OCI-LY3 (cell line): ENCODE measurements at regions not wholly inside any gene's neighbourhood (a gene's known extent, or its start where the extent isn't known, plus 50 kb on each side); places are given as distances from the start of the nearest gene placed in this dataset.

Source experiments
- EZH2phosphoT487 ChIP-seq: fragments of 200-600 bp; shearing (Covaris generic); IDR thresholded peaks from 2 replicates; pipeline ENCODE4 v1.6.1; 2018; ENCODE audit warnings: antibody characterized with exemption, mixed run types, low read depth
- TF ChIP-seq, protein P1 (sequence below): fragments of 200-600, 300-600 bp; sonication (generic); IDR thresholded peaks from 2 replicates; pipeline ENCODE4 v1.5.1; 2014; ENCODE audit warnings: antibody characterized with exemption, low read length, low read depth

DNA sequence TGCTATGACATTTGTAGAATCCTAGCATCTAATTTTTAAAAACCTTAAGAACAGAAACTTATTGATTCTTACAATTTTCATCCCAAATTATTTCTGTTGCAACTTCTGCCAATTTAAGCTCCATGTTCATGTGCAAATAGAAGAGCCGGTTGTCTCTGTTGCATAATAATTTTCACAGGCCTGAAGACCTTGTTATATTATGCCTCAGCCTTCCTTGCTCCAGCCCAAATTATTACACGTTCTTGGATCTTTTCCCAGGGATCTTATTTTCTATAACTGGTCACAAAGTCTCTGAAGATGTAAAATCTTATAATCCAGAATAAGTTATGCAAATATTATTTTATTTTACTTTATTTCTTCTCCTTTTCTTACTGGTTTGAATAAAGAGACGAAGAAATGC lies 210.7 kb upstream of the DPH6 start:
- TF ChIP-seq, protein P1, sequence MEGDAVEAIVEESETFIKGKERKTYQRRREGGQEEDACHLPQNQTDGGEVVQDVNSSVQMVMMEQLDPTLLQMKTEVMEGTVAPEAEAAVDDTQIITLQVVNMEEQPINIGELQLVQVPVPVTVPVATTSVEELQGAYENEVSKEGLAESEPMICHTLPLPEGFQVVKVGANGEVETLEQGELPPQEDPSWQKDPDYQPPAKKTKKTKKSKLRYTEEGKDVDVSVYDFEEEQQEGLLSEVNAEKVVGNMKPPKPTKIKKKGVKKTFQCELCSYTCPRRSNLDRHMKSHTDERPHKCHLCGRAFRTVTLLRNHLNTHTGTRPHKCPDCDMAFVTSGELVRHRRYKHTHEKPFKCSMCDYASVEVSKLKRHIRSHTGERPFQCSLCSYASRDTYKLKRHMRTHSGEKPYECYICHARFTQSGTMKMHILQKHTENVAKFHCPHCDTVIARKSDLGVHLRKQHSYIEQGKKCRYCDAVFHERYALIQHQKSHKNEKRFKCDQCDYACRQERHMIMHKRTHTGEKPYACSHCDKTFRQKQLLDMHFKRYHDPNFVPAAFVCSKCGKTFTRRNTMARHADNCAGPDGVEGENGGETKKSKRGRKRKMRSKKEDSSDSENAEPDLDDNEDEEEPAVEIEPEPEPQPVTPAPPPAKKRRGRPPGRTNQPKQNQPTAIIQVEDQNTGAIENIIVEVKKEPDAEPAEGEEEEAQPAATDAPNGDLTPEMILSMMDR, result no peak
- TF ChIP-seq EZH2phosphoT487, result no peak
